ENCODE measurements at regions not wholly inside any gene's neighbourhood (a gene's known extent, or its start where the extent isn't known, plus 50 kb on each side); places are given as distances from the start of the nearest gene placed in this dataset.

DNA sequence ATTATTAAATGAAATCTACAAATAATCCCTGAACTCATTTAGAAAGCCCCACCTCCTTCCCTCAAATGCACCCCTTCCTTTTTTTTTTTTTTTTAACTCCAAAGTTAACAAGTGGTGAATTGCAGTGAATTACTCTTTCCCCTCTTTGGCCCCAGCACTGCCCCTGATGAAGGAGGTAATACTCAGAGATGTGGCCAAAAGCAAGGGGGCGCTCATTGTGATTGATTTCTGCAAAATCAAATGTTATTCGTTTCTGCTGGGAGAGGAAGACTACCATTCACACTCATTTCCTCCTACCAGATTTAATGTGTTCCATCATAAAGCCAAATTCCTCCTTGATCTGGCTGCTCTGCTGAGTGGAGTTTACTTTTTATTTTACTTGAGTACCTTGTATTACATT, 259.4 kb downstream of the GPD2 start:
- intact Hi-C loops (cut with DNase I): no loop called here
- Histone ChIP-seq H3K4me3 (no peak overlapping the region), H3K9me3 (no peaks in the 10 kb centered on the region), H3K36me3 (no peaks in the 10 kb centered on the region), H3K27ac (no peak overlapping the region), H3K27me3 (no peaks in the 10 kb centered on the region), H3K4me1 (no peaks in the 10 kb centered on the region)
- DNase-seq (no peak), ATAC-seq (no peak)
- TF ChIP-seq, protein P1, sequence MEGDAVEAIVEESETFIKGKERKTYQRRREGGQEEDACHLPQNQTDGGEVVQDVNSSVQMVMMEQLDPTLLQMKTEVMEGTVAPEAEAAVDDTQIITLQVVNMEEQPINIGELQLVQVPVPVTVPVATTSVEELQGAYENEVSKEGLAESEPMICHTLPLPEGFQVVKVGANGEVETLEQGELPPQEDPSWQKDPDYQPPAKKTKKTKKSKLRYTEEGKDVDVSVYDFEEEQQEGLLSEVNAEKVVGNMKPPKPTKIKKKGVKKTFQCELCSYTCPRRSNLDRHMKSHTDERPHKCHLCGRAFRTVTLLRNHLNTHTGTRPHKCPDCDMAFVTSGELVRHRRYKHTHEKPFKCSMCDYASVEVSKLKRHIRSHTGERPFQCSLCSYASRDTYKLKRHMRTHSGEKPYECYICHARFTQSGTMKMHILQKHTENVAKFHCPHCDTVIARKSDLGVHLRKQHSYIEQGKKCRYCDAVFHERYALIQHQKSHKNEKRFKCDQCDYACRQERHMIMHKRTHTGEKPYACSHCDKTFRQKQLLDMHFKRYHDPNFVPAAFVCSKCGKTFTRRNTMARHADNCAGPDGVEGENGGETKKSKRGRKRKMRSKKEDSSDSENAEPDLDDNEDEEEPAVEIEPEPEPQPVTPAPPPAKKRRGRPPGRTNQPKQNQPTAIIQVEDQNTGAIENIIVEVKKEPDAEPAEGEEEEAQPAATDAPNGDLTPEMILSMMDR (IDR thresholded peaks at IDR 0.05): no peak
- 72 to 75% methylated on average over 2 of the region's 2 CpGs for WGBS, 2 donors

DNA sequence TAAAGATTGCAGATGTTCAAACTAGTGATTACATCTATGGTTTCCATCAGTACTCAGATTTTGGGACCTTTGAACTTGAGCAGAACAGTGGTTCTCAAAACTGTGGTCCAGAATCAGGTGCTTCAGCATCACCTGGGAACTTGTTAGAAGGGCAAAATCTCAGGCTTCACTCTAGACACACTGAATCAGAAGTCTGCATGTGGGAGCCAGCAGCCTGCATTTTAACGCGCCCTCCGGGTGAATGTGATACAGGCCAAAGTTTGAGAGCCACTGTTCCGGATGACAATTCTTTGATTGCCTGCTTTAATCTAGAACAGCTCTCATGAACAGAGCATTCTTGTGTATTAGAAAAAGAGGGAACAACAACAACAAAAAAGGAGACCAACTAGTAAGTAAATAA, 261.7 kb downstream of the GPD2 start:
- no peak overlapping the region for H3K4me3 ChIP-seq
- ATAC-seq (no peak), DNase-seq (no peak)
- H3K9me3 ChIP-seq: no peaks in the 10 kb centered on the region
- intact Hi-C loops (cut with DNase I): no loop called here
- no peaks in the 10 kb centered on the region for H3K36me3 ChIP-seq
- peaks cover 0 to 6% (median 0%) of the 10 kb centered on the region in 9 donors for H3K4me1 ChIP-seq
- 84 to 90% methylated on average over 4 of the region's 4 CpGs for WGBS, 2 donors
- TF ChIP-seq, protein P1 (IDR thresholded peaks at IDR 0.05): no peak
- no peak overlapping the region for H3K27ac ChIP-seq
- no peaks in the 10 kb centered on the region for H3K27me3 ChIP-seq

GRCh38 chr2:156700681-156701080, 264.5 kb downstream of the GPD2 start:
- Histone ChIP-seq H3K4me1 (peaks cover 0 to 18% (median 6%) of the 10 kb centered on the region in 9 donors), H3K4me3 (no peak overlapping the region), H3K27me3 (no peaks in the 10 kb centered on the region), H3K27ac (no peak overlapping the region), H3K9me3 (no peaks in the 10 kb centered on the region), H3K36me3 (no peaks in the 10 kb centered on the region)
- DNase-seq: no peak
- TF ChIP-seq, protein P1 (IDR thresholded peaks at IDR 0.05): no peak
- intact Hi-C loops (cut with DNase I): no loop called here
- WGBS, 2 donors: 75 to 79% methylated on average over 8 of the region's 8 CpGs
- no peak for ATAC-seq

- TF ChIP-seq, protein P1 (IDR thresholded peaks at IDR 0.05): no peak
These were observed 266.4 kb downstream of the GPD2 start for GRCh38 chr2:156702541-156702940.

More at GRCh38 chr2:156702541-156702940, 266.4 kb downstream of the GPD2 start:
- intact Hi-C loops (cut with DNase I): no loop called here
- Histone ChIP-seq H3K36me3 (no peaks in the 10 kb centered on the region), H3K27ac (peak overlapping the region in 2 of 10 donors; percentile 50 to 66), H3K9me3 (no peaks in the 10 kb centered on the region), H3K4me1 (peaks cover 0 to 18% (median 6%) of the 10 kb centered on the region in 9 donors), H3K4me3 (no peak overlapping the region), H3K27me3 (no peaks in the 10 kb centered on the region)
- 42 to 43% methylated on average over 3 of the region's 3 CpGs for WGBS, 2 donors
- ATAC-seq (no peak), DNase-seq (no peak)
